H1 (cell line): ENCODE measurements at regions not wholly inside any gene's neighbourhood (a gene's known extent, or its start where the extent isn't known, plus 50 kb on each side); places are given as distances from the start of the nearest gene placed in this dataset.

ENCODE experiments used
- GABPA ChIP-seq: IDR thresholded peaks from 2 replicates; pipeline ENCODE4 v1.6.1; 2011; ENCODE audit warnings: mild to moderate bottlenecking, low read length, moderate library complexity, borderline replicate concordance; ENCODE audit not compliant: insufficient read depth
- JUND ChIP-seq: IDR thresholded peaks from 2 replicates; pipeline ENCODE4 v1.6.1; 2011; ENCODE audit warnings: mild to moderate bottlenecking, improper control_type of control experiment, low read length
- RNF2 ChIP-seq: fragments of 200-900, 300-1000 bp; sonication (generic); IDR thresholded peaks from 2 replicates; pipeline ENCODE4 v1.7.1; 2016; ENCODE audit warnings: borderline replicate concordance, low read depth, mild to moderate bottlenecking, antibody characterized with exemption, low read length; ENCODE audit not compliant: poor library complexity, severe bottlenecking; ENCODE audit errors: missing control alignments

DNA sequence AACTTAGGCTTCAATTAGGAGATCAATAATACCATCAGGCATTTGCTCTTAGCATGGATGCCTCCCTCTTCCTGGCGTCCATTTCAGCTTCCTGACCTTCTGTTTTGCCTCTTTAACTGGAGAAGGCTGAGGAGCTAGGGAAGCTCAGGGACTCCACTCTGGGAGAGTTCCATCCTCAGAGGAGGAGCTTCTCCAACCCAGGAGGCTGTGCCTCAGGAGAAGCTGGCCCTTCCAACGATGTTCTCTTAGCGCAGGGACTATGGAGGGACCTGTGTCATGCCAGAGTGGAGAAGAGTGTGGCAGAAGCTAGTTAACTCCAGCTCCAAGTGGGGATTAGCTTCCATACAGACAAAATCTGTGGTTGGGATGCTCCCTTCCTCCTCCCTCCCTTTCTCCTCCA lies 58.0 kb downstream of the KCNA5 start:
- no peak for TF ChIP-seq JUND
- no peak for TF ChIP-seq GABPA
- no peak for TF ChIP-seq RNF2
